GM12878 (cell line): ENCODE measurements at regions not wholly inside any gene's neighbourhood (a gene's known extent, or its start where the extent isn't known, plus 50 kb on each side); places are given as distances from the start of the nearest gene placed in this dataset.

Experiments used
- ATAC-seq: fragments of 200-7000 bp; cut with Tn5 transposase; 3 replicates; pipeline ENCODE4 v1.9.1; 2020; ENCODE audit warnings: mild to moderate bottlenecking, moderate library complexity
- BruUV-seq: library from RNA; stranded (reverse); fragments of 400-500 nt; replicated peaks from 2 replicates; lab custom pipeline; 2021; lab: Mats Ljungman, UMichigan
- CTCF ChIA-PET: fragments of 300-600 bp; sonication (Branson Sonifier 250); formaldehyde crosslinking; extraction: SDS; loops from one replicate; lab custom pipeline; 2021; ENCODE audit warnings: inconsistent platforms; lab: Yijun Ruan, JAX
- POLR2A ChIA-PET: fragments of 350-600 bp; formaldehyde crosslinking; extraction: SDS; loops from one replicate; lab custom pipeline; 2021; ENCODE audit warnings: inconsistent platforms; lab: Charles Lee
- RAD21 ChIA-PET: fragments of 300-600 bp; sonication (Branson Sonifier 250); formaldehyde crosslinking; loops from one replicate; lab custom pipeline; 2023; ENCODE audit warnings: antibody characterized with exemption; ENCODE audit not compliant: unreplicated experiment; lab: Charles Lee
- SMC1A ChIA-PET: fragments of 300-600 bp; sonication (Branson Sonifier 250); formaldehyde crosslinking; loops from one replicate; lab custom pipeline; 2023; ENCODE audit not compliant: unreplicated experiment, uncharacterized antibody; lab: Charles Lee
- DNase-seq: peaks from one replicate; pipeline ENCODE4 v3.0.0-alpha.2; 2011; ENCODE audit warnings: low read depth, low spot score
- FAIRE-seq: peaks from 3 replicates; lab custom pipeline; 2011; peaks lifted over from hg19 to GRCh38; lab: Jason Lieb, UNC
- H2AFZ ChIP-seq: 2 replicates; pipeline ENCODE4 v1.6.0; 2011; ENCODE audit warnings: low read depth, low read length, control low read depth; ENCODE audit not compliant: control insufficient read depth
- H3K27ac ChIP-seq: 2 replicates; pipeline ENCODE4 v1.5.1; 2011; ENCODE audit warnings: control low read depth; ENCODE audit not compliant: control insufficient read depth, insufficient read depth
- H3K27me3 ChIP-seq, 2 experiments: replicated peaks in 1 of 2; 2 replicates each; pipeline versions ENCODE4 v1.6.0 to v1.6.1; 2011; ENCODE audit warnings: low read length in 1 of 2; ENCODE audit not compliant: control insufficient read depth in 2 of 2, insufficient read depth in 2 of 2
- H3K36me3 ChIP-seq, 2 experiments: 2 replicates each; pipeline ENCODE4 v1.5.1; 2011; ENCODE audit warnings: low read length in 1 of 2; ENCODE audit not compliant: control insufficient read depth in 2 of 2, insufficient read depth in 2 of 2
- H3K4me1 ChIP-seq: 2 replicates; pipeline ENCODE4 v1.6.1; 2011; ENCODE audit warnings: mild to moderate bottlenecking, low read length, moderate library complexity, mixed read lengths; ENCODE audit not compliant: control insufficient read depth, insufficient read depth
- H3K4me2 ChIP-seq: 2 replicates; pipeline ENCODE4 v1.6.0; 2011; ENCODE audit warnings: control low read depth; ENCODE audit not compliant: control insufficient read depth, insufficient read depth
- H3K4me3 ChIP-seq: fragments of 200-600 bp; sonication (generic); 2 replicates; pipeline ENCODE4 v1.5.1; 2016
- H3K79me2 ChIP-seq: 2 replicates; pipeline ENCODE4 v1.6.0; 2011; ENCODE audit warnings: low read length; ENCODE audit not compliant: control insufficient read depth, insufficient read depth
- H3K9ac ChIP-seq: 2 replicates; pipeline ENCODE4 v1.8.0; 2011; ENCODE audit warnings: low read length, control low read depth, mixed read lengths; ENCODE audit not compliant: control insufficient read depth, insufficient read depth
- H3K9me3 ChIP-seq: replicated peaks from 3 replicates; pipeline ENCODE4 v1.5.1; 2011; ENCODE audit warnings: mild to moderate bottlenecking, low read length; ENCODE audit not compliant: control insufficient read depth, insufficient read depth
- H4K20me1 ChIP-seq: 2 replicates; pipeline ENCODE4 v1.6.0; 2011; ENCODE audit not compliant: control insufficient read depth, insufficient read depth
- BCLAF1 ChIP-seq: fragments of 450-650 bp; IDR thresholded peaks from 2 replicates; pipeline ENCODE4 v1.6.1; 2017; ENCODE audit warnings: antibody characterized with exemption, mild to moderate bottlenecking, moderate library complexity
- CEBPB ChIP-seq, 2 experiments: fragments of 150-350 bp in 1 of 2; IDR thresholded peaks; 2 replicates each; pipeline ENCODE4 v1.6.1; 2012 to 2014; ENCODE audit warnings: low read depth in 2 of 2, low read length in 2 of 2, borderline replicate concordance in 1 of 2, inconsistent platforms in 1 of 2
- CREB1 ChIP-seq: IDR thresholded peaks from 2 replicates; pipeline ENCODE4 v1.6.1; 2012; ENCODE audit warnings: low read depth, mild to moderate bottlenecking, inconsistent platforms
- IRF5 ChIP-seq: fragments of 450-650 bp; IDR thresholded peaks from 2 replicates; pipeline ENCODE4 v1.6.1; 2017; ENCODE audit warnings: borderline replicate concordance
- NFIC ChIP-seq: IDR thresholded peaks from 2 replicates; pipeline ENCODE4 v1.6.1; 2012; ENCODE audit warnings: low read depth, mild to moderate bottlenecking, inconsistent platforms, low read length, moderate library complexity
- NR2F1 ChIP-seq: fragments of 450-650 bp; conservative IDR thresholded peaks from 2 replicates; pipeline ENCODE4 v1.6.1; 2017; ENCODE audit warnings: mild to moderate bottlenecking
- POU2F2 ChIP-seq: IDR thresholded peaks from 3 replicates; pipeline ENCODE4 v1.6.1; 2011; ENCODE audit warnings: low read depth, mild to moderate bottlenecking, low read length, borderline replicate concordance
- RFX5 ChIP-seq: IDR thresholded peaks from 2 replicates; pipeline ENCODE4 v1.6.1; 2011; ENCODE audit warnings: low read depth, low read length, improper control_type of control experiment
- SKIL ChIP-seq: fragments of 450-650 bp; IDR thresholded peaks from 2 replicates; pipeline ENCODE4 v1.6.1; 2017; ENCODE audit warnings: mild to moderate bottlenecking, low read depth, inconsistent platforms; ENCODE audit not compliant: poor library complexity, severe bottlenecking
- SMAD1 ChIP-seq: fragments of 450-650 bp; IDR thresholded peaks from 2 replicates; pipeline ENCODE4 v1.6.1; 2018; ENCODE audit warnings: mild to moderate bottlenecking, low read depth; ENCODE audit not compliant: partially characterized antibody
- WGBS: methylation state at CpG from one replicate; pipeline ENCODE4 v1.1.6; 2016; ENCODE audit warnings: low lambda C conversion rate; ENCODE audit not compliant: insufficient replicate concordance, insufficient coverage; ENCODE audit errors: missing lambda C conversion rate; 5-methylcytosine and 5-hydroxymethylcytosine counted together
- in situ Hi-C: fragments of 300-500 bp; cut with MboI; formaldehyde crosslinking; loops from 9 replicates; pipeline ENCODE4 v1.14.3; 2018; ENCODE audit warnings: mixed read lengths
- intact Hi-C: fragments of 100-400 bp; cut with micrococcal nuclease; formaldehyde crosslinking; loops from one replicate; pipeline ENCODE4 v1.14.2; 2022; ENCODE audit not compliant: unreplicated experiment

- no peaks in the 10 kb centered on the region for H4K20me1 ChIP-seq
- TF ChIP-seq NR2F1 (no peak), CREB1 (no peak), SKIL (no peak)
- RAD21 ChIA-PET = no interaction called here
- FAIRE-seq (no peak), DNase-seq (no peak), ATAC-seq (no peak)
- H2AFZ ChIP-seq = no peak overlapping the region
- H3K4me1 ChIP-seq = no peaks in the 10 kb centered on the region
- H3K79me2 ChIP-seq = no peaks in the 10 kb centered on the region
- no peaks in the 10 kb centered on the region for H3K9me3 ChIP-seq
- POLR2A ChIA-PET = no interaction called here
- BruUV-seq = no TSS peak
- SMC1A ChIA-PET = no interaction called here
- no peak overlapping the region for H3K4me2 ChIP-seq
- 43% methylated on average over 9 of the region's 9 CpGs for WGBS
- no peak overlapping the region for H3K4me3 ChIP-seq
- no peaks in the 10 kb centered on the region for H3K36me3 ChIP-seq
- no peak overlapping the region for H3K9ac ChIP-seq
- intact Hi-C loops (no loop called here), in situ Hi-C loops (no loop called here)
- no peak overlapping the region for H3K27ac ChIP-seq
- H3K27me3 ChIP-seq = no peaks in the 10 kb centered on the region
- CTCF ChIA-PET = no interaction called here
These were observed 505.1 kb downstream of the LTN1 start for GRCh38 chr21:28487455-28488070.

GRCh38 chr21:28485301-28486022 is 507.2 kb downstream of the LTN1 start:
- H3K27ac ChIP-seq = no peak overlapping the region
- RAD21 ChIA-PET = no interaction called here
- ATAC-seq (no peak), FAIRE-seq (no peak), DNase-seq (no peak)
- no peaks in the 10 kb centered on the region for H4K20me1 ChIP-seq
- no peak overlapping the region for H2AFZ ChIP-seq
- H3K4me1 ChIP-seq = no peaks in the 10 kb centered on the region
- H3K4me2 ChIP-seq = no peak overlapping the region
- no peaks in the 10 kb centered on the region for H3K79me2 ChIP-seq
- no peak overlapping the region for H3K4me3 ChIP-seq
- CTCF ChIA-PET = no interaction called here
- SMC1A ChIA-PET = no interaction called here
- no peaks in the 10 kb centered on the region for H3K9me3 ChIP-seq
- POLR2A ChIA-PET = no interaction called here
- no peak overlapping the region for H3K9ac ChIP-seq
- BruUV-seq = no TSS peak
- intact Hi-C loops = no loop called here
- 67% methylated on average over 4 of the region's 4 CpGs for WGBS
- no peaks in the 10 kb centered on the region for H3K36me3 ChIP-seq
- in situ Hi-C loops = no loop called here
- no peaks in the 10 kb centered on the region for H3K27me3 ChIP-seq
- TF ChIP-seq POU2F2 (no peak), IRF5 (no peak), BCLAF1 (no peak), SMAD1 (no peak), RFX5 (no peak), NFIC (no peak), CEBPB (IDR thresholded peaks at IDR 0.05; ENCODE audit: borderline replicate concordance in 1 of 2, low read depth in 2 of 2, low read length in 2 of 2) (no peak)
